Naive thymus-derived CD4-positive, alpha-beta T cell (primary cell): ENCODE measurements at regions not wholly inside any gene's neighbourhood (a gene's known extent, or its start where the extent isn't known, plus 50 kb on each side); places are given as distances from the start of the nearest gene placed in this dataset.
"Not testable (repeated sequence)": the region's sequence is repeated elsewhere in the genome, so short reads cannot be mapped to it uniquely, and the experiment has no call there.

Experiments used
- ATAC-seq: fragments of 150-1000 bp; cut with Tn5 transposase; 2 replicates; pipeline ENCODE4 v1.10.0; 2021; ENCODE audit warnings: mild to moderate bottlenecking, moderate library complexity
- CTCF ChIA-PET: fragments of 350-600 bp; sonication (Branson Sonifier 250); formaldehyde crosslinking; loops from one replicate; lab custom pipeline; 2021; ENCODE audit warnings: antibody characterized with exemption; lab: Charles Lee
- POLR2A ChIA-PET: fragments of 350-600 bp; sonication (Branson Sonifier 250); formaldehyde crosslinking; loops from one replicate; lab custom pipeline; 2021; ENCODE audit warnings: antibody characterized with exemption, inconsistent platforms; lab: Charles Lee
- DNase-seq, 9 donors: peaks; one replicate each; pipeline versions ENCODE4 v3.0.0 to v3.0.0-alpha.2; 2020 to 2022; ENCODE audit warnings: mixed read lengths in 1 of 9
- H3K27ac ChIP-seq: one replicate; pipeline ENCODE4 v1.7.0; 2013; ENCODE audit warnings: mild to moderate bottlenecking, low read depth, low read length, moderate library complexity
- H3K27me3 ChIP-seq, 2 donors: one replicate each; pipeline ENCODE4 v1.7.0; 2013; ENCODE audit warnings: low read length in 2 of 2, mild to moderate bottlenecking in 2 of 2, moderate library complexity in 2 of 2; ENCODE audit not compliant: control insufficient read depth in 2 of 2, insufficient read depth in 2 of 2
- H3K36me3 ChIP-seq, 3 experiments: 1 replicate in 2 of 3; 2 replicates in 1 of 3; pipeline ENCODE4 v1.7.0; 2013; ENCODE audit warnings: low read length in 3 of 3, mild to moderate bottlenecking in 3 of 3, moderate library complexity in 1 of 3; ENCODE audit not compliant: insufficient read depth in 3 of 3, control insufficient read depth in 2 of 3
- H3K4me1 ChIP-seq, 2 donors: one replicate each; pipeline ENCODE4 v1.7.0; 2013; ENCODE audit warnings: low read length in 2 of 2, mild to moderate bottlenecking in 2 of 2, moderate library complexity in 1 of 2; ENCODE audit not compliant: control insufficient read depth in 2 of 2, insufficient read depth in 2 of 2
- H3K4me3 ChIP-seq: 2 replicates; pipeline ENCODE4 v1.7.0; 2013; ENCODE audit warnings: mild to moderate bottlenecking, low read length
- H3K9me3 ChIP-seq, 3 experiments: 1 replicate in 2 of 3; 2 replicates in 1 of 3; pipeline ENCODE4 v1.7.0; 2013; ENCODE audit warnings: low read length in 3 of 3; ENCODE audit not compliant: control insufficient read depth in 2 of 3
- H3K27ac Mint-ChIP-seq, 9 donors: one replicate each; pipeline ENCODE4 v1.8.0; 2020 to 2022; ENCODE audit warnings: mixed read lengths in 9 of 9, mild to moderate bottlenecking in 8 of 9, moderate library complexity in 5 of 9, inconsistent platforms in 2 of 9
- H3K27me3 Mint-ChIP-seq, 5 donors: one replicate each; pipeline ENCODE4 v1.8.0; 2021 to 2022; ENCODE audit warnings: mixed read lengths in 5 of 5, mild to moderate bottlenecking in 1 of 5
- H3K36me3 Mint-ChIP-seq, 5 donors: one replicate each; pipeline ENCODE4 v1.8.0; 2020 to 2022; ENCODE audit warnings: mixed read lengths in 5 of 5, mild to moderate bottlenecking in 3 of 5, inconsistent platforms in 1 of 5
- H3K4me1 Mint-ChIP-seq, 7 donors: one replicate each; pipeline ENCODE4 v1.8.0; 2020 to 2022; ENCODE audit warnings: mixed read lengths in 7 of 7, mild to moderate bottlenecking in 3 of 7, inconsistent platforms in 1 of 7
- H3K4me3 Mint-ChIP-seq, 10 donors: one replicate each; pipeline ENCODE4 v1.8.0; 2020 to 2022; ENCODE audit warnings: mild to moderate bottlenecking in 10 of 10, mixed read lengths in 10 of 10, moderate library complexity in 6 of 10, inconsistent platforms in 2 of 10
- H3K9me3 Mint-ChIP-seq, 11 donors: one replicate each; pipeline ENCODE4 v1.8.0; 2020 to 2022; ENCODE audit warnings: mixed read lengths in 11 of 11, mild to moderate bottlenecking in 4 of 11, inconsistent platforms in 1 of 11, moderate library complexity in 1 of 11
- intact Hi-C, 2 donors: fragments of 100-400 bp; cut with micrococcal nuclease; formaldehyde crosslinking; loops; one replicate each; pipeline ENCODE4 v1.15.1; 2023

- ATAC-seq (peak; percentile 22), DNase-seq (peak in 1 of 9 donors; percentile 62)
- H3K27ac ChIP-seq, H3K9me3 Mint-ChIP-seq, H3K4me3 Mint-ChIP-seq, H3K27me3 Mint-ChIP-seq, H3K4me1 ChIP-seq, CTCF ChIA-PET, H3K27me3 ChIP-seq, H3K9me3 ChIP-seq, POLR2A ChIA-PET, H3K4me1 Mint-ChIP-seq, intact Hi-C loops, H3K4me3 ChIP-seq, H3K27ac Mint-ChIP-seq: not testable (repeated sequence)
- H3K36me3 ChIP-seq: peaks cover under 1 to 20% (median 3%) of the 10 kb centered on the region in 3 experiments
- H3K36me3 Mint-ChIP-seq: peaks cover 0 to 18% (median 12%) of the 10 kb centered on the region in 5 donors
Observed at GRCh38 chr3:195669310-195669709, 51.5 kb upstream of the MUC20 start.

- ATAC-seq, CTCF ChIA-PET, intact Hi-C loops, H3K4me1 Mint-ChIP-seq, H3K4me1 ChIP-seq, H3K27me3 ChIP-seq, DNase-seq, H3K4me3 ChIP-seq, H3K9me3 Mint-ChIP-seq, H3K27me3 Mint-ChIP-seq, H3K9me3 ChIP-seq, H3K27ac ChIP-seq, H3K4me3 Mint-ChIP-seq, POLR2A ChIA-PET, H3K27ac Mint-ChIP-seq: not testable (repeated sequence)
- H3K36me3 Mint-ChIP-seq: peaks cover 0 to 20% (median 14%) of the 10 kb centered on the region in 5 donors
- H3K36me3 ChIP-seq: peaks cover 0 to 15% (median 0%) of the 10 kb centered on the region in 3 experiments
Observed at GRCh38 chr3:195668131-195668766, 52.5 kb upstream of the MUC20 start.

GRCh38 chr3:195665311-195665710 is 55.5 kb upstream of the MUC20 start:
- CTCF ChIA-PET, H3K27me3 ChIP-seq, H3K4me3 Mint-ChIP-seq, DNase-seq, H3K27me3 Mint-ChIP-seq, H3K4me3 ChIP-seq, H3K4me1 Mint-ChIP-seq, H3K4me1 ChIP-seq, POLR2A ChIA-PET, H3K36me3 ChIP-seq, intact Hi-C loops, H3K9me3 ChIP-seq, H3K27ac Mint-ChIP-seq, H3K9me3 Mint-ChIP-seq, ATAC-seq, H3K27ac ChIP-seq: not testable (repeated sequence)
- H3K36me3 Mint-ChIP-seq: peaks cover 0 to 15% (median 13%) of the 10 kb centered on the region in 5 donors

- H3K36me3 ChIP-seq, H3K4me3 Mint-ChIP-seq, intact Hi-C loops, H3K27ac ChIP-seq, H3K9me3 ChIP-seq, H3K27me3 Mint-ChIP-seq, DNase-seq, ATAC-seq, CTCF ChIA-PET, H3K4me1 Mint-ChIP-seq, H3K4me1 ChIP-seq, H3K9me3 Mint-ChIP-seq, H3K27ac Mint-ChIP-seq, H3K27me3 ChIP-seq, POLR2A ChIA-PET, H3K4me3 ChIP-seq: not testable (repeated sequence)
- peaks cover 0 to 13% (median 10%) of the 10 kb centered on the region in 5 donors for H3K36me3 Mint-ChIP-seq
Observed at GRCh38 chr3:195664131-195664530, 56.6 kb upstream of the MUC20 start.

- H3K9me3 ChIP-seq, H3K36me3 Mint-ChIP-seq, H3K27ac ChIP-seq, DNase-seq, H3K4me3 ChIP-seq, H3K27ac Mint-ChIP-seq, CTCF ChIA-PET, intact Hi-C loops, H3K4me1 ChIP-seq, ATAC-seq, H3K27me3 Mint-ChIP-seq, H3K9me3 Mint-ChIP-seq, H3K36me3 ChIP-seq, POLR2A ChIA-PET, H3K27me3 ChIP-seq: not testable (repeated sequence)
- Mint-ChIP-seq H3K4me1 (peaks cover 0 to 18% (median 9%) of the 10 kb centered on the region in 7 donors), H3K4me3 (peak overlapping the region in 9 of 10 donors; percentile 23 to 62 (median 52))
Observed at GRCh38 chr3:195659136-195659533, 61.6 kb upstream of the MUC20 start.

- H3K4me3 ChIP-seq, intact Hi-C loops, H3K27me3 Mint-ChIP-seq, H3K4me1 ChIP-seq, CTCF ChIA-PET, H3K36me3 Mint-ChIP-seq, H3K27ac ChIP-seq, H3K36me3 ChIP-seq, POLR2A ChIA-PET, H3K9me3 ChIP-seq, H3K9me3 Mint-ChIP-seq, H3K27me3 ChIP-seq: not testable (repeated sequence)
- peak overlapping the region in 1 of 9 donors; percentile 77 for H3K27ac Mint-ChIP-seq
- H3K4me1 Mint-ChIP-seq: peaks cover 0 to 21% (median 13%) of the 10 kb centered on the region in 7 donors
- DNase-seq: peak in 2 of 9 donors; percentile 9 to 51
- ATAC-seq: peak; percentile 43
- H3K4me3 Mint-ChIP-seq: peak overlapping the region in 9 of 10 donors; percentile 23 to 85 (median 52)
Observed at GRCh38 chr3:195658381-195659135, 62.2 kb upstream of the MUC20 start.
